ENCODE measurements at regions not wholly inside any gene's neighbourhood (a gene's known extent, or its start where the extent isn't known, plus 50 kb on each side); places are given as distances from the start of the nearest gene placed in this dataset.

- Mint-ChIP-seq H3K4me3 (no peak overlapping the region), H3K27ac (no peak overlapping the region), H3K27me3 (no peaks in the 10 kb centered on the region), H3K9me3 (peaks cover 0 to 6% (median 0%) of the 10 kb centered on the region in 3 donors), H3K36me3 (no peaks in the 10 kb centered on the region), H3K4me1 (no peaks in the 10 kb centered on the region)
Observed at GRCh38 chr18:2201036-2201600, 370.2 kb downstream of the METTL4 start.

GRCh38 chr18:2204736-2205135 lies 366.6 kb downstream of the METTL4 start:
- Mint-ChIP-seq H3K9me3 (peaks cover 0 to 6% (median 0%) of the 10 kb centered on the region in 3 donors), H3K27me3 (no peaks in the 10 kb centered on the region), H3K27ac (no peak overlapping the region), H3K4me3 (no peak overlapping the region), H3K4me1 (no peaks in the 10 kb centered on the region), H3K36me3 (no peaks in the 10 kb centered on the region)

GRCh38 chr18:2207294-2207693 lies 364.0 kb downstream of the METTL4 start:
- Mint-ChIP-seq H3K27ac (no peak overlapping the region), H3K4me1 (no peaks in the 10 kb centered on the region), H3K27me3 (no peaks in the 10 kb centered on the region), H3K36me3 (no peaks in the 10 kb centered on the region), H3K9me3 (peaks cover 0 to 4% (median 0%) of the 10 kb centered on the region in 3 donors), H3K4me3 (no peak overlapping the region)

GRCh38 chr18:2212598-2213205 lies 358.6 kb downstream of the METTL4 start:
- Mint-ChIP-seq H3K4me1 (peaks cover 0 to 2% (median 0%) of the 10 kb centered on the region in 3 donors), H3K27ac (no peak overlapping the region), H3K27me3 (peaks cover 2% of the 10 kb centered on the region), H3K9me3 (peaks cover 1 to 7% (median 3%) of the 10 kb centered on the region in 3 donors), H3K36me3 (peaks cover 2% of the 10 kb centered on the region), H3K4me3 (no peak overlapping the region)

GRCh38 chr18:2213905-2214304 lies 357.4 kb downstream of the METTL4 start:
- H3K27me3 Mint-ChIP-seq = peaks cover 2% of the 10 kb centered on the region
- H3K4me1 Mint-ChIP-seq = peaks cover 0 to 2% (median 0%) of the 10 kb centered on the region in 3 donors

GRCh38 chr18:2217356-2217755 lies 353.9 kb downstream of the METTL4 start:
- Mint-ChIP-seq H3K27me3 (peaks cover 2% of the 10 kb centered on the region), H3K4me1 (peaks cover 0 to 2% (median 0%) of the 10 kb centered on the region in 3 donors), H3K4me3 (no peak overlapping the region), H3K27ac (no peak overlapping the region), H3K9me3 (peaks cover 1 to 7% (median 3%) of the 10 kb centered on the region in 3 donors), H3K36me3 (peaks cover 2% of the 10 kb centered on the region)

More at GRCh38 chr18:2213905-2214304, 357.4 kb downstream of the METTL4 start:
- Mint-ChIP-seq H3K36me3 (peaks cover 2% of the 10 kb centered on the region), H3K27ac (no peak overlapping the region), H3K9me3 (peaks cover 1 to 7% (median 3%) of the 10 kb centered on the region in 3 donors), H3K4me3 (no peak overlapping the region)

GRCh38 chr18:2218101-2218500 lies 353.2 kb downstream of the METTL4 start:
- no peak overlapping the region for H3K4me3 Mint-ChIP-seq
- peaks cover 0 to 2% (median 0%) of the 10 kb centered on the region in 3 donors for H3K4me1 Mint-ChIP-seq
- H3K27me3 Mint-ChIP-seq = peaks cover 2% of the 10 kb centered on the region
- no peak overlapping the region for H3K27ac Mint-ChIP-seq
- H3K9me3 Mint-ChIP-seq = peaks cover 0 to 3% (median 1%) of the 10 kb centered on the region in 3 donors
- H3K36me3 Mint-ChIP-seq = no peaks in the 10 kb centered on the region

- Mint-ChIP-seq H3K4me3 (no peak overlapping the region), H3K27ac (no peak overlapping the region), H3K9me3 (peaks cover 0 to 3% (median 1%) of the 10 kb centered on the region in 3 donors), H3K36me3 (no peaks in the 10 kb centered on the region), H3K4me1 (peaks cover 0 to 2% (median 0%) of the 10 kb centered on the region in 3 donors), H3K27me3 (no peaks in the 10 kb centered on the region)
Observed at GRCh38 chr18:2219706-2220105, 351.6 kb downstream of the METTL4 start.

GRCh38 chr18:2222270-2223185 lies 348.8 kb downstream of the METTL4 start:
- no peaks in the 10 kb centered on the region for H3K4me1 Mint-ChIP-seq

GRCh38 chr18:2223449-2223848 lies 347.9 kb downstream of the METTL4 start:
- no peak overlapping the region for H3K4me3 Mint-ChIP-seq
- H3K9me3 Mint-ChIP-seq = no peaks in the 10 kb centered on the region
- peaks cover 6% of the 10 kb centered on the region for H3K27me3 Mint-ChIP-seq
- H3K27ac Mint-ChIP-seq = no peak overlapping the region
- H3K36me3 Mint-ChIP-seq = no peaks in the 10 kb centered on the region
- no peaks in the 10 kb centered on the region for H3K4me1 Mint-ChIP-seq

More at GRCh38 chr18:2222270-2223185, 348.8 kb downstream of the METTL4 start:
- no peak overlapping the region for H3K4me3 Mint-ChIP-seq
- peaks cover 4% of the 10 kb centered on the region for H3K27me3 Mint-ChIP-seq
- no peaks in the 10 kb centered on the region for H3K36me3 Mint-ChIP-seq
- H3K27ac Mint-ChIP-seq = no peak overlapping the region
- no peaks in the 10 kb centered on the region for H3K9me3 Mint-ChIP-seq

GRCh38 chr18:2223849-2224248 lies 347.5 kb downstream of the METTL4 start:
- no peak overlapping the region for H3K27ac Mint-ChIP-seq
- H3K9me3 Mint-ChIP-seq = peaks cover 0 to 3% (median 0%) of the 10 kb centered on the region in 3 donors

GRCh38 chr18:2236232-2236631 lies 335.1 kb downstream of the METTL4 start:
- Mint-ChIP-seq H3K4me1 (no peaks in the 10 kb centered on the region), H3K4me3 (no peak overlapping the region), H3K27ac (no peak overlapping the region), H3K36me3 (no peaks in the 10 kb centered on the region), H3K27me3 (peaks cover 3% of the 10 kb centered on the region), H3K9me3 (no peaks in the 10 kb centered on the region)

More at GRCh38 chr18:2223849-2224248, 347.5 kb downstream of the METTL4 start:
- H3K36me3 Mint-ChIP-seq = no peaks in the 10 kb centered on the region
- no peak overlapping the region for H3K4me3 Mint-ChIP-seq
- H3K27me3 Mint-ChIP-seq = peaks cover 6% of the 10 kb centered on the region
- no peaks in the 10 kb centered on the region for H3K4me1 Mint-ChIP-seq

- Mint-ChIP-seq H3K4me1 (no peaks in the 10 kb centered on the region), H3K4me3 (no peak overlapping the region), H3K9me3 (no peaks in the 10 kb centered on the region), H3K36me3 (no peaks in the 10 kb centered on the region), H3K27me3 (peaks cover 3% of the 10 kb centered on the region), H3K27ac (no peak overlapping the region)
Observed at GRCh38 chr18:2237706-2238105, 333.6 kb downstream of the METTL4 start.

- Mint-ChIP-seq H3K4me1 (no peaks in the 10 kb centered on the region), H3K27me3 (peaks cover 3% of the 10 kb centered on the region), H3K9me3 (no peaks in the 10 kb centered on the region), H3K27ac (no peak overlapping the region), H3K36me3 (no peaks in the 10 kb centered on the region), H3K4me3 (no peak overlapping the region)
Observed at GRCh38 chr18:2240311-2240705, 331.0 kb downstream of the METTL4 start.

- no peaks in the 10 kb centered on the region for H3K4me1 Mint-ChIP-seq
- peaks cover 3% of the 10 kb centered on the region for H3K36me3 Mint-ChIP-seq
- H3K4me3 Mint-ChIP-seq = no peak overlapping the region
- peaks cover 3% of the 10 kb centered on the region for H3K27me3 Mint-ChIP-seq
- no peaks in the 10 kb centered on the region for H3K9me3 Mint-ChIP-seq
- no peak overlapping the region for H3K27ac Mint-ChIP-seq
Observed at GRCh38 chr18:2244641-2245040, 326.7 kb downstream of the METTL4 start.
